ENCODE measurements at regions not wholly inside any gene's neighbourhood (a gene's known extent, or its start where the extent isn't known, plus 50 kb on each side); places are given as distances from the start of the nearest gene placed in this dataset.

GRCh38 chrX:78476701-78477100 lies 149.3 kb upstream of the CYSLTR1 start:
- no peak for DNase-seq (ENCODE audit: low read depth)

DNA sequence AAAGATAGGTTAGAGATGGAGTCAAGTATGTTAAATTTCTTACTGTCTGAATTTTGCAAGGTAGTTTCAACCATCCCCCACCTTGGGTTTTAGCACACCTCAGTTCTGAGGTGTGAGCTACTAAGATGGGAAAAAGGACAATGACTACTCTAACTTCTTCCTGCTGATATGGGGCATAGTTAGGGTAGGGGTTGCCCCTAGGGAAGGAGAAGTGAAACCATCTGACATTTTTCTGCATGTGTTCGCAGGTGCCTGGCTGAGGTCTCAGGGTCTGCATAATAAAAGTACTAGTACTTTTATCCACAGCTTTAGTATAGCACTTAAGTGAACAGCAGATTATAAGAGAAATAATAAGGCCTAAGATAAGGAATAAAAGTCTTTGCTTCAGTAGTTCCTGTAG lies 129.5 kb upstream of the CYSLTR1 start:
- DNase-seq (ENCODE audit: low read depth), result no peak

DNA sequence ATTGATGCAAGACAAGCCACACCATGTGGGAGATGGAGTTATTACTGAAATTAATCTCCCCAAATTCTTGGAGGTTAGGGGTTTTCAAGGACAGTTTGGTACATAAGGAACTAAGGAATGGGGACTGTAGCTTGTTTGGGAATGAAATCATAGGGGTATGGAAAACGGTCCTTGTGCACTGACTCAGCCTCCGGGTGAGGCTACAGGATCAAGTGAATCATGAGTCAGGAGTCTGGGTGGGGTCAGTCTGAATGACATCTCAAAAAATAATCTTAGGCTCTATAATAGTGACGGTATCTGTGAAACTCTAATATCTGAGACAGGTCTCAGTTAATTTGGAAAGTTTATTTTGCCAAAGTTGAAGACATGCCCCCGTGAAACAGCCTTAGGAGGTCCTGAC lies 128.5 kb upstream of the CYSLTR1 start:
- no peak for DNase-seq (ENCODE audit: low read depth)

- no peak for DNase-seq (ENCODE audit: low read depth)
Observed at GRCh38 chrX:78452356-78452755, 124.9 kb upstream of the CYSLTR1 start.

- no peak for DNase-seq (ENCODE audit: low read depth)
Observed at GRCh38 chrX:78437621-78438020, 110.2 kb upstream of the CYSLTR1 start.

DNA sequence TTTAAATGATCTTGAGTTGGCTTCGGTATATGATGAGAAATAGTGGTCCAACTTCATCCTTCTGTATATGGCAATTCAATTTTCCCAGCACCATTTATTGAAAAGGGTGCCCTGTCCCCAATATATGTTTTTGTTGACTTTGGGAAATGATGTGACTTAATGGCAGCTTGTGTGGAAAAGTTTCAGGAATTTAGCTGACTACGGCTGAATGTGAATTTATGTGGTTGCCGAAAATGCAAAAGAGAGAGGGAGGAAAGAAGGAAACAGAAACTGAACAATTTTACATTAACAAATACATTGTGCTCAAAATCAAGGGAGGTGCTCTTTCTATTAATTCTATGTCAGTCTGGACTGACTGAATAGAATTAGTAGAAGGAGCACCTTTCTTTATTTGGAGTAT lies 101.8 kb upstream of the CYSLTR1 start:
- no peak for DNase-seq (ENCODE audit: low read depth)

DNA sequence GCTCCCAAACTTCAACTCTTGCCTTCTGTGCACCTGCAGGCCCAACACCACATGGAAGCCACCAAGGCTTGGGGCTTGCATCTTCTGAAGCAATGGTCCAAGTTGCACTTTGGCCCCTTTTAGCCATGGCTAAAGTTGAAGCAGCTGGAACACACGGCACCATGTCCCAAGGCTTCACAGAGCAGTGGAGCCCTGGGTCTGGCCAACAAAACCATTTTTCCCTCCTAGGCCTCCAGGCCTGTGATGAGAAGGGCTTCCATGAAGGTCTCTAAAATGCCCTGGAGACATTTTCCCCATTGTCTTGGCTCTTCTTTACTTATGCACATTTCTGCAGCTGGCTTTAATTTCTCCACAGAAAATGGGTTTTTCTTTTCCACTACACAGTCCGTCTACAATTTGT lies 61.3 kb upstream of the CYSLTR1 start:
- no peak for DNase-seq (ENCODE audit: low read depth)

GRCh38 chrX:78387364-78387763 lies 60.0 kb upstream of the CYSLTR1 start:
- no peak for DNase-seq (ENCODE audit: low read depth)

- DNase-seq (ENCODE audit: low read depth), result no peak
Observed at GRCh38 chrX:78384486-78384885, 57.1 kb upstream of the CYSLTR1 start.

GRCh38 chrX:78383594-78383993 lies 56.2 kb upstream of the CYSLTR1 start:
- DNase-seq (ENCODE audit: low read depth), result no peak

- DNase-seq (ENCODE audit: low read depth), result no peak
Observed at GRCh38 chrX:78378476-78379115, 51.2 kb upstream of the CYSLTR1 start.

Data from activated T-helper 1 cell treated with Interleukin-2 at 50 U/mL for 16 hours (primary cell).